GM18520 (cell line): ENCODE measurements at regions not wholly inside any gene's neighbourhood (a gene's known extent, or its start where the extent isn't known, plus 50 kb on each side); places are given as distances from the start of the nearest gene placed in this dataset.
"Not testable (repeated sequence)": the region's sequence is repeated elsewhere in the genome, so short reads cannot be mapped to it uniquely, and the experiment has no call there.

ENCODE experiments used
- ATAC-seq: cut with Tn5 transposase; IDR thresholded peaks from one replicate; pipeline ENCODE4 v1.9.1; 2021; ENCODE audit not compliant: unreplicated experiment

GRCh38 chr3:148534089-148534988 is 163.4 kb upstream of the AGTR1 start:
- no peak for ATAC-seq

GRCh38 chr3:148535001-148535400 is 162.7 kb upstream of the AGTR1 start:
- no peak for ATAC-seq

- no peak for ATAC-seq
Observed at GRCh38 chr3:148540266-148540665, 157.4 kb upstream of the AGTR1 start.

GRCh38 chr3:148540851-148541250 is 156.9 kb upstream of the AGTR1 start:
- ATAC-seq: no peak

GRCh38 chr3:148546959-148547358 is 150.7 kb upstream of the AGTR1 start:
- no peak for ATAC-seq

GRCh38 chr3:148551767-148552260 is 145.9 kb upstream of the AGTR1 start:
- ATAC-seq: no peak

GRCh38 chr3:148554367-148554766 is 143.3 kb upstream of the AGTR1 start:
- no peak for ATAC-seq

- ATAC-seq: no peak
Observed at GRCh38 chr3:148556664-148557063, 141.0 kb upstream of the AGTR1 start.

GRCh38 chr3:148577579-148577978 is 120.1 kb upstream of the AGTR1 start:
- not testable (repeated sequence) for ATAC-seq

GRCh38 chr3:148582126-148582525 is 115.6 kb upstream of the AGTR1 start:
- ATAC-seq: no peak

GRCh38 chr3:148583793-148584192 is 113.9 kb upstream of the AGTR1 start:
- ATAC-seq: no peak

- no peak for ATAC-seq
Observed at GRCh38 chr3:148584438-148584837, 113.3 kb upstream of the AGTR1 start.

- no peak for ATAC-seq
Observed at GRCh38 chr3:148585671-148586379, 111.9 kb upstream of the AGTR1 start.

- ATAC-seq: no peak
Observed at GRCh38 chr3:148588291-148588690, 109.4 kb upstream of the AGTR1 start.

GRCh38 chr3:148591525-148591924 is 106.2 kb upstream of the AGTR1 start:
- no peak for ATAC-seq

GRCh38 chr3:148598619-148599018 is 99.1 kb upstream of the AGTR1 start:
- ATAC-seq: no peak

GRCh38 chr3:148599481-148599880 is 98.2 kb upstream of the AGTR1 start:
- ATAC-seq: no peak

GRCh38 chr3:148600440-148600839 is 97.3 kb upstream of the AGTR1 start:
- ATAC-seq: no peak

- ATAC-seq: no peak
Observed at GRCh38 chr3:148600902-148601765, 96.6 kb upstream of the AGTR1 start.

GRCh38 chr3:148601766-148602685 is 95.7 kb upstream of the AGTR1 start:
- no peak for ATAC-seq
